SU-DHL-6 (cell line): ENCODE measurements at regions not wholly inside any gene's neighbourhood (a gene's known extent, or its start where the extent isn't known, plus 50 kb on each side); places are given as distances from the start of the nearest gene placed in this dataset.

Source experiments
- CTCF ChIP-seq: fragments of 200-600 bp; sonication (generic); IDR thresholded peaks from one replicate; pipeline ENCODE4 v1.5.1; 2017; ENCODE audit warnings: antibody characterized with exemption, mild to moderate bottlenecking, low read length, moderate library complexity; ENCODE audit not compliant: insufficient read depth, poor library complexity, severe bottlenecking
- EZH2phosphoT487 ChIP-seq: fragments of 200-600 bp; sonication (generic), shearing (Covaris generic); conservative IDR thresholded peaks from 2 replicates; pipeline ENCODE4 v1.6.1; 2018; ENCODE audit warnings: mild to moderate bottlenecking, antibody characterized with exemption, low read length, moderate library complexity, mixed read lengths

DNA sequence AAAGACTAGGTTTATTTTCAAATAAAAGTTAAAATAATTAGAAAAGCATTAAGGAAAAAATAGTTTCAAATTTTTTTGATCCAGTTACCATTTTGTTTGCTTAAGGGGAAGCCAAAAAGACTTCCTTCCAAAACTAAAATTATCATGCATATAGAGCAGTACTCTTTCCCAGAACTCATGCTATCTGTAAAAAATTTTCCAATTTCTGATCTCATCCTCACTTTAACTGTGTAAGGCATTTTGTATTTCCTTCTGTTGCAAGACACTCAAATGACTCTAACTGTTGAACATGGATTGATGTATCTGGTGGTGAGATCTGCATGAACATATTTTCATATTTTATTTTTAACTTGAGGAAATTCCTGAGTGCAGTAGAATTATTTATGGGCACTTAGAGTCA, 150.1 kb downstream of the ADAM29 start:
- TF ChIP-seq CTCF (no peak), EZH2phosphoT487 (no peak)
